ENCODE measurements at regions not wholly inside any gene's neighbourhood (a gene's known extent, or its start where the extent isn't known, plus 50 kb on each side); places are given as distances from the start of the nearest gene placed in this dataset.

GRCh38 chr14:86521031-86521730 is 991.2 kb downstream of the FLRT2 start:
- no peak for DNase-seq (ENCODE audit: low spot score)

- DNase-seq (ENCODE audit: low spot score) = no peak
These were observed 988.4 kb downstream of the FLRT2 start for GRCh38 chr14:86518298-86518697.

GRCh38 chr14:86515195-86515594 is 985.3 kb downstream of the FLRT2 start:
- no peak for DNase-seq (ENCODE audit: low spot score)

DNA sequence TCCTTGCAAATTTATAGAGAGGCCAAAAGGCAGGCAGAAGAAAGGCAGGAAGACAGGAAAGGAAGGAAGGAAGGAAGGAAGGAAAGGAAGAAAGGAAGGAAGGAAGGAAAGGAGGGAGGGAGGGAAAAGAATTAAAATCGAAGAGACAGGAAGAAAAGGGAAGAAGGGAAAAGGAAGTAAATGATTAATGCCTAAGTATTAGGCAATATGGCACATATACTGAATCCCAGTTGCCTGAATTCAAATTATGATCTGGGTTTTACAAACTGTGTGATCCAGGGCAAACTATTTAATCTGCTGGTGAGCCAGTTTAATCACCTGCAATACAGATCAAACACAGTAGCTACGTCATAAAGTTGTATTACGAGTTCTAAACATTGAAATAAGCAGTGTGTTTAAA is 983.6 kb downstream of the FLRT2 start:
- no peak for DNase-seq (ENCODE audit: low spot score)

- DNase-seq (ENCODE audit: low spot score) = no peak
These were observed 983.1 kb downstream of the FLRT2 start for GRCh38 chr14:86513056-86513455.

DNA sequence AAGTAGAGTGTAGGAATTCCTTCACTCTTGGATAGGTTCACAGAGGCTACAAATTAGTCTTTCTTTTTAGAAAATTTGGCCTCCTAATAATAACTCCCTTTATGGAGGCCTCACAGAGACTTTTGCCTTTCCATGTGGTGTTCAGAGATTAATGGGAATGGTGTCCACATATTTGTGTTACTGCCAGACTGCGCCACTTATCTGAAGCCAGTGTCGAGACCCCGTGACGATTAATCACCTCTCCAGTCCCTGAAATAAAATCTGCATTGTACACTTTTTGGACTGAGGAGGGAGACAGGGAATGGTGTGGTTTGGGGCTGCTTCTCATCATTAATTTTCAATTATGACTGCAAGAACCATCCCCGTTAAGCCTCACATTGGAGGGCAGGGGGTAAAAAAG is 980.5 kb downstream of the FLRT2 start:
- DNase-seq (ENCODE audit: low spot score) = no peak

- DNase-seq (ENCODE audit: low spot score) = no peak
These were observed 975.9 kb downstream of the FLRT2 start for GRCh38 chr14:86505808-86506207.

GRCh38 chr14:86501611-86502010 is 971.7 kb downstream of the FLRT2 start:
- no peak for DNase-seq (ENCODE audit: low spot score)

GRCh38 chr14:86491743-86492142 is 961.8 kb downstream of the FLRT2 start:
- DNase-seq (ENCODE audit: low spot score) = no peak

DNA sequence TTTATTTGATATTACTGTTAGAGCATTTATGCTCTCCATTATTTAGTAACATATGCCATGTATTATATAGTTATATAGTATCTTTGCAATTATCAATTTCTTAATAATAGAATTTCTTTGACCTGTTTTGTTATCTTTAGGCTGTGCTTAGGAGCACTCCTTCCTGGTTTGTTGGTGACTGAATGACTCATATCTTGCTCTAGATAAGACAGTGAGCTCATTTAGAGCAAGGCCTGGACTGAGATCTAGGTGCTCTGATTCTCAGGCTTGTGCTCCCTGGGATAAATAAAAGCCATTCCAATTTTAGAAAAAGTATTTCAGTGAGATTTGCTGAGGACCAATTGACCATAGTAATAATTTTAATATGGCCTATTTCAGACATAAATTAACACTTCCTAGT is 951.2 kb downstream of the FLRT2 start:
- no peak for DNase-seq (ENCODE audit: low spot score)

DNA sequence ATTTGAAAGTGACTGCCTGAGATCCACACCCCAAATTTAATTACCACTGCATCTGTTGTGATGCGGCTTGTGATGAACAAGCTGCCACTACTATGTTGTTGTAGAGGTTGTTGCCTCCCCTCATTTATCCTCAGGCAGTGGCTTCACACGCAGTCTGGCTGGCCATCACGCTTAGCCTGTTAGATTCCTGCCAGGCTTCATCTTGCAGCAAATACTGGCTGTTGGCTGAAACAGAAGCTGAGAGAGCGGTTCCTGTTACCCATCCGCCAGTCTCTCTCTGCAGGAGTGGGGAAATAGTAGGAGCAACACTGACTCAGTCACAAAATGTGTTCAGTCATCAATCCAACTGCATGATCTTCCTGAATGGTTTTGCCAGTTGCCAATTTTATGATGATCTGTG is 934.4 kb downstream of the FLRT2 start:
- no peak for DNase-seq (ENCODE audit: low spot score)

- no peak for DNase-seq (ENCODE audit: low spot score)
These were observed 932.3 kb downstream of the FLRT2 start for GRCh38 chr14:86462193-86462753.

DNA sequence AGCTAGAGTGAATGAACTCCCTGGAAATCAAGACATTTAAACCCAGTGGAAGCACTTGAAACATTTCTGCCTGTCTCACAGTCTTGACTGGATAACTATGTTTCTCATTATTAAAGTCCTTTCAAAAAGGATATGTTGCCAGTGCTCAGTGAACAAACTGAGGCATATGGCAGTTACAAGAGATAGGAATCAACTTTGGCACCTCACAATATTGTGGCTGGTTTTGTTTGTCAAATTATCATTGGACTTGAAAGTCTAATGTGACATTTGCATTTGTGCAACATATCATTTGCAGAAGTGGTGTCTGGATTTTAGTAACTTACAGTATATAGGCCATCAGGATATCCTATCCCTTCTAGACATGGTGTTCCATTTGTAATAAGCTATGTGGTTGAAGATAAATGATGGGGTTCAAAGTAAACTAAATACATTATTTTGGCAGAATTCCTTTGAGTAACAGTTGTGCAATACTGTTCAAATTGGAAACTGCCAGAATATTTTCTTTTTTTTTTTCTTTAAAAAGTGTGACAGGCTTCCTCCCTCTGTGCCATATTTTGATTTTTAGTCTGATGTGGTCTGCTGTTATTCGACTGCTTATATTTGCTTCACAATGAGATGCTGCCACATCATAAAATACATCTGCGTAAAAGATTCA is 927.7 kb downstream of the FLRT2 start:
- no peak for DNase-seq (ENCODE audit: low spot score)

DNA sequence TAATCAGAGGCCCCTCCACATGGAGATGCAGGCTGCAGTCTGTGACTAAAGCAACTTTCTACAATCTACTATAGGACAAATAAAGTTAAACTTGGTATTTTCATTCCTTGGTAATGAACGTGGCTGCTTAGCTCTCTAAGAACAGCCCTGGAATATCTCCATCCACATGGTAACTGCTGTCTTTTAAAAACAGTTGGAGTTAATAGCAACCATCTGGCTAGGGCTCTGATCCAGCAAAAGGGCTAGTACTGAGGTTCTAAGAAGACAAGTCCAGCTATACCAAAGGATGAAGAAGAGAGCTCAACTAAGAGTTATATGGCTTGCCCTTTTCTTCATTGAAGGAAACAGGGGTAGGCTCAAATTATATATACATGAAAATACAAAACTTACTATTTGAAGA is 920.1 kb downstream of the FLRT2 start:
- DNase-seq (ENCODE audit: low spot score) = no peak

DNA sequence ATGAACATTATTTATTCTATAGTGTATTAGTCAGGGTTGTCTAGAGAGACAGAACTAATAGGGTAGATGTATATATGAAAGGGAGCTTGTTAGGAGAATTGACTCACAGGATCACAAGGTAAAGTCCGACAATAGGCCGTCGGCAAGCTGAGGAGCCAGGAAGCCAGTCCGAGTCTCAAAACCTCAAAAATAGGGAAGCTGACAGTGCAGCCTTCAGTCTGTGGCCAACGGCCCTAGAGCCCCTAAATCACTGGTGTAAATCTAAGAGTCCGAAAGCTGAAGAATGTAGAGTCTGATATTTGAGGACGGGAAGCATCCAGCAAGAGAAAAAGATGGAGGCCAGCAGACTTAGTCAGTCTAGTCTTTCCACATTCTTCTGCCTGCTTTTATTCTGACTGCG is 912.2 kb downstream of the FLRT2 start:
- DNase-seq (ENCODE audit: low spot score) = no peak

GRCh38 chr14:86430853-86431252 is 900.9 kb downstream of the FLRT2 start:
- DNase-seq (ENCODE audit: low spot score) = no peak

- DNase-seq (ENCODE audit: low spot score) = no peak
These were observed 893.3 kb downstream of the FLRT2 start for GRCh38 chr14:86423214-86423613.

- no peak for DNase-seq (ENCODE audit: low spot score)
These were observed 890.2 kb downstream of the FLRT2 start for GRCh38 chr14:86420131-86420530.

- DNase-seq (ENCODE audit: low spot score) = no peak
These were observed 884.2 kb downstream of the FLRT2 start for GRCh38 chr14:86414146-86414545.

GRCh38 chr14:86404989-86405649 is 875.2 kb downstream of the FLRT2 start:
- DNase-seq (ENCODE audit: low spot score) = no peak

GRCh38 chr14:86404425-86404824 is 874.5 kb downstream of the FLRT2 start:
- DNase-seq (ENCODE audit: low spot score) = no peak

DNA sequence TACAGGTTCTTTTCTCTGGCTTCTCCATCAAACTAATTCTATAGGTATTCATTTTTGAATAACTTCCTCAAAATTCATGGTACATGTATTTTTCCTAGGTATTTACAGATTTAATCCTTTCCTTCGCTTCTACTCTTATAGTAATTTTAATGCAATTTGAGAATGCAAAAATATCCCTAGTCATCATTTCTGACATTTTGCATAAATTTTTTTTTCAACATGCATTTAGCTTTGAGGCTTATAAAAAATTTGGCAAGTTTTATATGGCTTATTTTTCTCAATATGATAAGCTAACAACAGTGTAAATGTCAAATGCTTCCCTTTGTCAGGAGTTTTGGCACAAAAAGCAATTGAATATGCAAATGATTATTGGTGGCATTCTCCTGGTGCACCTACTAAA is 872.6 kb downstream of the FLRT2 start:
- DNase-seq (ENCODE audit: low spot score) = no peak

- DNase-seq (ENCODE audit: low spot score) = no peak
These were observed 861.1 kb downstream of the FLRT2 start for GRCh38 chr14:86391085-86391484.
